Activated CD4-positive, CD25-positive, alpha-beta regulatory T cell (primary cell): ENCODE measurements at regions not wholly inside any gene's neighbourhood (a gene's known extent, or its start where the extent isn't known, plus 50 kb on each side); places are given as distances from the start of the nearest gene placed in this dataset.
"Not testable (repeated sequence)": the region's sequence is repeated elsewhere in the genome, so short reads cannot be mapped to it uniquely, and the experiment has no call there.

ENCODE experiments used
- DNase-seq, 4 experiments: peaks; one replicate each; lab custom pipeline; 2025; lab: John Stamatoyannopoulos, UW

DNA sequence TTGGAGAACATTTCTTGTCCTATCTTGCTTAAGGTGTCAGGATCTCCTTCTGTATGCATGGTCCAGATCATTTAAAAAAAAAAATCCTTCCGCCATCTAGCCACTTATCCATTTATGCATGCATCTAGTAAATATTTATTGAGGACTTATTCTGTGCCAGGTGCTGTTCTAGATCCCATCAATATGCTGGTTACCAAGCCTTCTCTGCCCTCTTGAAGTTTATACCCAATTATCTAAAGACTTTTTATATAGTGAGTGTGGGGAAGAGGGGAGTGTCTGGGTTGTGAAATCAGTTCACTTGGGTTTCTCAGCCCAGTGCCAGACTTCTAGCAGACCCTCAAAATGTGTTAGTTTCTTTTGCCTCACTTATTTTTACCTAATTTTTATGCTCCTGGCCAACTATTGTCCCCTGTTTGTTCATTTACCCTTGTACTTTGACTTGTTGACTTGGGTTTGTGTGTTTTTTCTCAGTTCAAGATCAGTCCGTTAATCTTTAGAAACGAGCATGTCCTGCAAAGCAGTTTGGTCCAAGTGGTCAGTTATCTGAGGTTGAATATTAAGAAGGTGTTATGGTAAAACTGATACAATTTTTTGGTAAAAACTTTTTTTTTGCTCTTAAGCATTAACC is 488.9 kb downstream of the PCNX1 start:
- no peak for DNase-seq

GRCh38 chr14:71397371-71397770 is 490.1 kb downstream of the PCNX1 start:
- DNase-seq = no peak

- DNase-seq = no peak
Measured at GRCh38 chr14:71398450-71398849, 491.2 kb downstream of the PCNX1 start.

GRCh38 chr14:71399057-71399487 is 491.8 kb downstream of the PCNX1 start:
- DNase-seq = no peak

DNA sequence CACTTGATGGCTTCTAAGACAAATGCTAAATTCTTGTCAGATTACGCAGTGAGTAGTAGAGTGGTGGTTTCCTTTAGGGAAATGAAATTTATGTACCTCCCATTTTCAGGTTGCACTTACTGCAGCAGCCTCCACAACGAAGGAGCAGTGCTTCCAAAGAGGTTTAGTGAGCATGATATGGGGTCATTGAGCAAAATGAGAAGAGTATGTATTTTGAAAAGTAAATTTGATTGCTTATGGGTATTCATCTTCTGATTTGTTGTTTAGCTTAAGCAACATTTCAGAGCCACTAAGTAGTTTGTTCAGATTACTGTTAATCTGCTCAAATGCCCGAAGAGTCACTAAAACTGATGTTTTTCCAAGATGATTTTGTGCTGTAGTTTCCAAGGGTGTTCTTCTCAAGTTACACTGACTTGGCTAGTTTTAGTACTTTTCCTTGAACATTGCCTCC is 493.6 kb downstream of the PCNX1 start:
- no peak for DNase-seq

- DNase-seq = not testable (repeated sequence)
Measured at GRCh38 chr14:71402415-71402814, 495.2 kb downstream of the PCNX1 start.

DNA sequence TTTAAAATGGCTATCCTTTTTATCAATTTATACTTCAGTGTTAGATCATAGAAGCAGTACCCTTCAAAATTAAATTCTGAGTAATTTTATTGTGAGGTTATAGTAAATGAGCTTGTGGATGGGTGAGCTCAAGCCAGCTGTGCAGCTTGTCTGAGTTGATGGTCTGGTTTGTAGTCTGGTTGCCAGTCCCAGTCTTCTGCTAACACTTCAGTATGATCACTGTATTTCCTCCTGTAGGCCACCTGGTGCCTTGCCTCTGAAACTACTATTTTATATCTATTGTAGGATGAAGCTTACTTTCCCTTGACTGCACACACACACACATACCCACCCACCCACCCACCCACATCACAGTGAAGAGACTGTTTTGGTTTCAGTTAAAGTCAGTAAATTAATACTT is 496.4 kb downstream of the PCNX1 start:
- no peak for DNase-seq

DNA sequence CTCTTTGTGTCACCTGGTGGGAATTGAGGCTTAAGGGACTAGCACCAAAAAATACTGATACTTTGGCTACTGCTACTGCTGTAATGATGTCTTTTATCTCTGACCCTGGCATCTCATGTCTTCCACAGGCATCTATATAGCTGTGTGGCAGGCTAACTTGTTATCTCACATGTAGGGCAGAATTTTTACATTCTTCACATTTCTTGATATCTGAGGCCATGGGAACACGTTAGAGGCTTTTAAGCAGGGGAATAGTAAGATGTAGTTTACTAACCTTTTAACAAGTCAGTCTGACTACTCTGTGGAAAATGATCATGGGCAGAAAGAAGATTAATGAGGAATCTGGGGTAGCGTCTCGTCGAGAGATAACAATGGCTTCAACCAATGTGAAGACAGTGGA is 498.4 kb downstream of the PCNX1 start:
- DNase-seq = no peak

- no peak for DNase-seq
Measured at GRCh38 chr14:71408362-71409030, 501.2 kb downstream of the PCNX1 start.

- no peak for DNase-seq
Measured at GRCh38 chr14:71410578-71411284, 503.5 kb downstream of the PCNX1 start.

DNA sequence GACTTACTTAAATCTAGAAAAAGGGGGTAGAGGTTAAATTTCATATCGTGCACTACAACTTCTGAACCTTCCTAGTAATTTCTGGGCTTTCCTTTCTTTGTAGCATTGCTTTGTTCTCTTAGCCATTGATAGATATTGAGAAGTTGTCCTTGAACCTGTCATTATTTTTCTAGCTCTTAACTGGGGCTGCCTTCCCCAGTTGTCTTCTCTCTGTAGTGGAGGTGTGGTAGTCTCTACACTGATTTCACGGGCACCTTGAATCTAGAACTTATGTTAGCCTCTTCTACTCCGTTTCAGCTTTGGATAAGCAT is 504.0 kb downstream of the PCNX1 start:
- no peak for DNase-seq

DNA sequence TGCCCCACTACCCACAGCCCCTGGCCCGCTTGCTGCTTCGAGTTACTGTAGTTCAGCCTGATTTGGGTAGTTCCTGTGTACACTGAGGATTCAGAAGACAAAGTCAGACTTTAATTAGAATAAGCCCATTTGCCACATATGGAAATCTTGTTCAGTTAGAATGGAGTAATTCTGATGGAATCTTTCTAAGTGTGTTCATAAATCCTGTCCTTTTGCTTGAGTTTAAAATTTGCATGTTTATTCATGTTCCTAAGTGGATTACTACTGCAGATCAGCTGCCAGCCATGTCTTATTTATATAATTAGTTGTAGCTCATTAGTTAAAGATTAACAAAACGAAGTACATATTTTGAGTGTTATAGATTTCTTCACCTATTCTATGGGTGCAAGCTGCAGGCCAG is 504.5 kb downstream of the PCNX1 start:
- no peak for DNase-seq

DNA sequence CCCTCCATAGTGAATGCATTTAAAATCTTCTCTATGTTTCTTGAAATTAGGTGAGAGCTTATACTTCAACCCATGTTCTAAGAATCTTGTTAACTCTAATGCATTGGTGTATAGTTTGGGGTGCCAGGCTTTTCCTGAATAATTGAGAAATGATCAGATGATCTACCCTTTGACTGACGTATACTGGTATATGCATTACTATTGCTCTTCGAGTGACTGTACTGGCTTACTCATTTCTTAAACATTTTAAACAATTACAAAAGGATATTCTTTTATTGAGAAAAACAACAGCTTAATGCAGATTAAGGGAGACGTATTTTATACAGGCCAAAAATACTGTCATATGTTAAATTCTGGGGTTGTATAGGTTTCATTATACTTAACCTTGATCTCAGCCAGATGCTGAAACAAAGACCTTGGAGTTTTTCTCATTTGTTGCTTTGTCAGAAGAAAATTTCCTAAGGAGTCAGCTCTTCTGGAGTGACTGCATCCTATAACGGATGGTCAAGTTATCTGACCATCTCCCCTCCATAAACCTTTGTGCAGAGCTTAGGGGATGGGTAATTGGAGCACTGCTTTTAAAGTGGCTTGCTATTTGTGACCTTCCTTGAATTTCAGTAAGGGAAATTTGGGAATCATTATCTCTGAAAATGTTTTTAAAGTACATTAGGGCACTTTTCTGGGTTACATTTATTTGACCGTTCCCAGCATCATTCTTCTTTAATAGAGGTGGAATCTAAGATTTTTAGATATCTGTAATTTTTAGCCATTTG is 507.6 kb downstream of the PCNX1 start:
- no peak for DNase-seq

- DNase-seq = no peak
Measured at GRCh38 chr14:71415404-71415690, 508.1 kb downstream of the PCNX1 start.

- DNase-seq = no peak
Measured at GRCh38 chr14:71416392-71416791, 509.1 kb downstream of the PCNX1 start.

GRCh38 chr14:71418532-71419245 is 511.4 kb downstream of the PCNX1 start:
- no peak for DNase-seq

- no peak for DNase-seq
Measured at GRCh38 chr14:71423481-71423880, 508.7 kb upstream of the RGS6 start.

DNA sequence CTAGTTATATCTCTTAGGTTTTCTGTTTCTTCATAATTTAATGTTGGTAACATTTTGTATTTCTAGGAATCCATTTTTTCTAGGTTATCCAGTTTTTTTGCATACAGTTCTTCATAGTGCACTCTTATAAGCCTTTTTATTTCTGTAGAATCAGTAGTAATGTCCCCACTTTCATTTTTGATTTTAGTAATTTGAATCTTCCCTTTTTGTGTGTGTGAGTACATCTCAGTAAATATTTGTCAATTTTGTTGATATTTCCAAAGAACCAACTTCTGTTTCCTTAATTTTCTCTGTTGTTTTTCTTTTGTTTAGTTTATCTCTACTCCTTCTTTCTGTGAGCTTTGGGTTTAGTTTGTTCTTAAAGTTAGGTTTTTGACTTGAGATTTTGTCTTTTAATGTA is 507.3 kb upstream of the RGS6 start:
- DNase-seq = no peak

- no peak for DNase-seq
Measured at GRCh38 chr14:71426001-71426400, 506.2 kb upstream of the RGS6 start.

DNA sequence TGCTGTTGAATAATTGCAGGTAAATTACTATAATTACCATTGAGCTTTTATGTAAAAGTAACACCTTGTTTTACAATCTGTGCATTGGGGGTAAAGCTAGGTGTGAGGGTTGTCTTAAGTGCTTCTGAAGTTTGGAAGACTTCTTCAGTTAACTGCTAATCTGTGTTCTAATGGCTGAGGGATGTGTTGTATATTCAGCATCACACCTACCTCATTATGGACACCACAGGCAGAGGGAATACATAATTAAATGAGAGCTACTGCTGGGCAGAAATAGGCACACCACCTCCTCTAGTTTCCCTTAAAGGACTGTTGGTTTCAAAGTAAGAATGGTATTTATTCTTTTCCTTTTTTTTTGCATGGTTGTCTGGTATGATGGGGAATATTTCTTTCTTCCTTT is 502.3 kb upstream of the RGS6 start:
- no peak for DNase-seq

- DNase-seq = no peak
Measured at GRCh38 chr14:71430321-71430677, 501.9 kb upstream of the RGS6 start.

DNA sequence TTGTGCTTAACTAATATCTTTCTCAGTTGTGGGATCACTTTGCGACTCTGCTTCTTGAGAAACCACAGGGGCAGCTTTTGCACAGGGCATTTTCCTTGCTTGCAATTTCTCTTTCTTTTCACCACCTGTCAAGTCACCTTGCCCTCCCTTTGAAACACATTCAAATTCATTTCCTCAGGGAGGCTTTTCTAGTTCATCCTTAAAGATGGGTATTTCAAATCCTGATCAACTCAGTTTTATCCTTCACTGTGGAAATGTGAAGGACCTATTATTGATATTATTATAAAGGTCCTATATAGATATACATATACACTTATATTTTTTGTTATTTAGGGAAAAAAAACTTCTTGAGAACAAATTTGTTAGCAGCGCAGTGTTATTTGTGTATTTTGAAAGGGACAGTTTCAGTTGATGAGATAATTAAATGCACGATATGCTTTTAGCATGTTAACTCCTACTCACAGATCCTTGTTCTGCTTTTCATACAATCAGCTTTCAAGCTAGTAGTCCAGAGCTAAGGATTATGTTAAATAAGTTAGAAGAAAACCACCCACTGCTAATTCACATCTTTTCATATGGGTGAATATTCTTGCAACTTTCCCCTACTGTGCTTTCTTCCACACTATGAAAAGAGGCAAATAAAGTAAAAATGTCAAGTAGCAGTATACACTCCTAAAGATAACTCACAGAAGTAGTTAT is 501.4 kb upstream of the RGS6 start:
- no peak for DNase-seq
